GM10266 (cell line): ENCODE measurements at regions not wholly inside any gene's neighbourhood (a gene's known extent, or its start where the extent isn't known, plus 50 kb on each side); places are given as distances from the start of the nearest gene placed in this dataset.
"Not testable (repeated sequence)": the region's sequence is repeated elsewhere in the genome, so short reads cannot be mapped to it uniquely, and the experiment has no call there.

Experiments
- DNase-seq: peaks from one replicate; pipeline ENCODE4 v3.0.0; 2012; ENCODE audit errors: extremely low spot score
- CTCF ChIP-seq: IDR thresholded peaks from 2 replicates; pipeline ENCODE4 v1.5.1; 2012; ENCODE audit warnings: mild to moderate bottlenecking, low read depth; ENCODE audit not compliant: control insufficient read depth, insufficient read depth; ENCODE audit errors: missing control alignments

DNA sequence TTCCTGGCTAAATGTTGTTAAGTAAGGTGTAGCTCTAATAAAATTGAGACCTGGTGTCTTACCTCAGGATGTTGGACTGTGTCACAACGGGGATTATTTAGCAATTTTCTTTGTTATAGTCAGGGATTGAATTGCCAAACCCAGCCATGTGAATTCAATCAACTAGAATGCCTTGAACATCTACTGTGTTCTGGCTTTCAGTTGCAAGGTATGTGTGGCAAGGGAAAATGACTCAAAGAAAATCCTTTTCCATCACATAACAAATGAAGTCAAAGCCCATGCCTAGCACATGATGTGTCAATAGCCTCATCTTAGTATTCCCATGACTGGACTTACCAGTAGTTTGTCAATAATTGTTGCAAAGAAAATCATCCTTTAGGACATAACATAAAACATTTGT, 519.8 kb upstream of the FLRT2 start:
- no peak for DNase-seq
- TF ChIP-seq CTCF, result no peak

GRCh38 chr14:85016496-85016895, 513.4 kb upstream of the FLRT2 start:
- DNase-seq, result no peak
- no peak for TF ChIP-seq CTCF

DNA sequence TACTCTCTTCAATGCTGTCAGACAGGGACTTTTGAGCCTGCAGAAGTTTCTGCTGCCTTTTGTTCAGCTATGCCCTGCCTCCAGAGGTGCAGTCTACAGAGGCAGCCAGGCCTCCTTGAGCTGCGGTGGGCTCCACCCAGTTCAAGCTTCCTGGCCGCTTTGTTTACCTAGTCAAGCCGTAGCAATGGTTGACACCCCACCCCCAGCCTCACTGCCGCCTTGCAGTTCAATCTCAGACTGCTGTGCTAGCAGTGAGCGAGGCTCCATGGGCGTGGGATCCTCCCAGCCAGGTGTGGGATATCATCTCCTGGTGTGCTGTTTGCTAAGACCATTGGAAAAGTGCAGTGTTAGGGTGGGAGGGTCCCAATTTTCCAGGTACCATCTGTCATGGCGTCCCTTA, 506.1 kb upstream of the FLRT2 start:
- DNase-seq, result not testable (repeated sequence)

- TF ChIP-seq CTCF, result no peak
- no peak for DNase-seq
Measured at GRCh38 chr14:85024931-85025330, 505.0 kb upstream of the FLRT2 start.

DNA sequence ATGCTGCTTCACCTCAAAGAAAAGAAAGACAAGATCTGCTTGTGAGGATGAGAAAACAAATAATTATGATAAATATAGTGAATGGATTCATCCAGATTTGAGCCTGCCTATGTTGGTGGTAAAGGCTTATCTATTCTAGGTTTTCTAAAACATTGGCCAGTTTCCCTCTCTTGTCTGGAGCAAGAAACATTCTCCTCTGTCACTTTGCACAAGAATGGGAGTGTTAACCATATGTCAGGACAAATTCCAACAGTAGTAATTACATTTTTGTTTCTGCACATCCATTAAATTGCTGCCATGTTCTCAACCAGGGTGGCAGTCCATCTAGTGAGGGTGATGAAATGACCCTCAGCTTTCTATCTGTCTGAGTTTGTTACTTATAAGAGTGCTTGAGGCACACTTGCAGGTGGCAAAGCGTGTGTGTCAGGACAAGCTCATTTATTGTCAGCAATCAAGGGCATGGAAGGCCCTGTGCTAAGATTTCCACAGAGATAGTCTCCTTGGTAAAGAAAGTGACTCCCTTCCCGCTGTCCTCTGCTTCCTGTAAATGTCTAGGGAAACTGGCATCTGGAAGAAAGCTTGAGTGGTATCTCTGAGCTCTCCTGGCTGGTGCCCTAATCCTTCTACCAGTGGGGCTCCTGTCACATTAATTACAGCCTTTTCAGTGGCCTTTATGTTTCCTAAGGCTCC, 502.1 kb upstream of the FLRT2 start:
- no peak for TF ChIP-seq CTCF

DNA sequence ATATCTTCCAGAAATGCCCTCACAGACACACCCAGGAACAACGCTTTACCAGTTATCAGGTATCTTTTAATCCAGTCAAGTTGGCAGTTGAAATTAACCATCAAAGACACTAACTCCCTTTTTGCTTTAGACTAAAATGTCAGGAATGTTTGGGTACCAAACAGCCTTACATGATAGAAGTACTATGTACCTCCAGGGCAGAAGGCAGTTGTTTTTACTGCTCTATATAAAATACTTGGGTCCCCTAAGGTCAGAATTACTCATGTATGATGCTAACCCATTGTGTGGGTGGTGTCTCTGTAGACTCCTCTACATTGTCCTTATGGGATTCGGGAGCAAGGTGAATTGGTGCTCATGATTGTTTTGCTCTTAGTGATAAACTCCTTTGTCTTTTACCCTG, 492.5 kb upstream of the FLRT2 start:
- no peak for DNase-seq
- TF ChIP-seq CTCF, result no peak

More for the DNA sequence above, 502.1 kb upstream of the FLRT2 start:
- no peak for DNase-seq

DNA sequence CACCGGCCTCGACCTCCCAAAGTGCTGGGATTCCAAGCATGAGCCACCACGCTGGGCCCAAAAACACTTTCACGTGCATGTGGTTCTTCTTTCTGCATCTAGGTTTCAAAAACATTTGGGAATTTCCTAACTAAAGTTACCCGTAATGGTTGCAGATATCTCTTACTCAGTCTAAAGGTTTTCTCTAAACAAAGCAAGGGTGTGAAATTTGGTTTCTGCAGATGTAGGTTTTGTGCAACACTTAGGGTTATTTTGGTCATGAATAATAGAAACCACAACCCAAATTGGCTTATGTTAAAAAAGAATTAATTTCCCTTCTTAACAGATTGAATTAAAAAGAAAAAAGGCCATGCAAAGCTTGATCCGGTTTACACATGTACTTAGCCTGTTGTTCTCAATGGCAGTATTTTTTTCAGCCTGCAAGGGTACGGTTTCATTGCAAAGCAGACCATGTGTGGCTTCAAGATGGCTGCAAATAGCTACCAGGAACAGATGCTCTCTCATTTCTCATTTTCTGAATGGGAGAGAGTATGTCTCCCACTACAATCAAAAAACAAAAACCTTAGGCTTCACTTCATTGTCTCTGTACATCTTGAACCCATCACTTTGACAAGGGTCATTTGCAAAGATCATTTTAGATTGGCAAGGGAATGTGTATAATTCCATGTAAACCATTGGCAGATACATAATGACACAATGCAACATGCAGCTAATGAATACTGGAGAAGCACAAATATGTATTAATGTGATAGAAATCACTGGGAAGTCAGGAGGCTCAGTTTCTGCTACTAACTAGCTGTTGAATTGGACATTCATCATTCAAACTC, 491.2 kb upstream of the FLRT2 start:
- no peak for TF ChIP-seq CTCF

More for the DNA sequence above, 491.2 kb upstream of the FLRT2 start:
- no peak for DNase-seq
